ENCODE measurements at regions not wholly inside any gene's neighbourhood (a gene's known extent, or its start where the extent isn't known, plus 50 kb on each side); places are given as distances from the start of the nearest gene placed in this dataset.

GRCh38 chr3:7913283-7913682 is 588.3 kb upstream of the LMCD1 start:
- no peak for DNase-seq (ENCODE audit: low spot score)

GRCh38 chr3:7915356-7915755 is 586.3 kb upstream of the LMCD1 start:
- no peak for DNase-seq (ENCODE audit: low spot score)

- DNase-seq (ENCODE audit: low spot score) = no peak
Measured at GRCh38 chr3:7917443-7918151, 584.0 kb upstream of the LMCD1 start.

- DNase-seq (ENCODE audit: low spot score) = no peak
Measured at GRCh38 chr3:7920211-7920610, 581.4 kb upstream of the LMCD1 start.

GRCh38 chr3:7924228-7924627 is 577.4 kb upstream of the LMCD1 start:
- DNase-seq (ENCODE audit: low spot score) = no peak

- no peak for DNase-seq (ENCODE audit: low spot score)
Measured at GRCh38 chr3:7927015-7927414, 574.6 kb upstream of the LMCD1 start.

- DNase-seq (ENCODE audit: low spot score) = no peak
Measured at GRCh38 chr3:7927864-7928263, 573.8 kb upstream of the LMCD1 start.

GRCh38 chr3:7929319-7929889 is 572.2 kb upstream of the LMCD1 start:
- no peak for DNase-seq (ENCODE audit: low spot score)

GRCh38 chr3:7934362-7934761 is 567.3 kb upstream of the LMCD1 start:
- no peak for DNase-seq (ENCODE audit: low spot score)

- no peak for DNase-seq (ENCODE audit: low spot score)
Measured at GRCh38 chr3:7947930-7948329, 553.7 kb upstream of the LMCD1 start.

GRCh38 chr3:7950890-7951289 is 550.7 kb upstream of the LMCD1 start:
- no peak for DNase-seq (ENCODE audit: low spot score)

GRCh38 chr3:7953449-7954014 is 548.1 kb upstream of the LMCD1 start:
- DNase-seq (ENCODE audit: low spot score) = no peak

GRCh38 chr3:7957024-7957423 is 544.6 kb upstream of the LMCD1 start:
- no peak for DNase-seq (ENCODE audit: low spot score)

- no peak for DNase-seq (ENCODE audit: low spot score)
Measured at GRCh38 chr3:7959094-7959493, 542.5 kb upstream of the LMCD1 start.

- DNase-seq (ENCODE audit: low spot score) = no peak
Measured at GRCh38 chr3:7960601-7961000, 541.0 kb upstream of the LMCD1 start.

- no peak for DNase-seq (ENCODE audit: low spot score)
Measured at GRCh38 chr3:7962301-7962700, 539.3 kb upstream of the LMCD1 start.

- no peak for DNase-seq (ENCODE audit: low spot score)
Measured at GRCh38 chr3:7964899-7965298, 536.7 kb upstream of the LMCD1 start.

GRCh38 chr3:7973006-7973405 is 528.6 kb upstream of the LMCD1 start:
- no peak for DNase-seq (ENCODE audit: low spot score)

- no peak for DNase-seq (ENCODE audit: low spot score)
Measured at GRCh38 chr3:7977245-7978086, 524.2 kb upstream of the LMCD1 start.

GRCh38 chr3:7978087-7978422 is 523.6 kb upstream of the LMCD1 start:
- no peak for DNase-seq (ENCODE audit: low spot score)

GRCh38 chr3:7982126-7982525 is 519.5 kb upstream of the LMCD1 start:
- DNase-seq (ENCODE audit: low spot score) = no peak

- no peak for DNase-seq (ENCODE audit: low spot score)
Measured at GRCh38 chr3:7999384-7999783, 502.2 kb upstream of the LMCD1 start.

- no peak for DNase-seq (ENCODE audit: low spot score)
Measured at GRCh38 chr3:8001307-8001706, 500.3 kb upstream of the LMCD1 start.
